ENCODE measurements at regions not wholly inside any gene's neighbourhood (a gene's known extent, or its start where the extent isn't known, plus 50 kb on each side); places are given as distances from the start of the nearest gene placed in this dataset.
"Not testable (repeated sequence)": the region's sequence is repeated elsewhere in the genome, so short reads cannot be mapped to it uniquely, and the experiment has no call there.

DNA sequence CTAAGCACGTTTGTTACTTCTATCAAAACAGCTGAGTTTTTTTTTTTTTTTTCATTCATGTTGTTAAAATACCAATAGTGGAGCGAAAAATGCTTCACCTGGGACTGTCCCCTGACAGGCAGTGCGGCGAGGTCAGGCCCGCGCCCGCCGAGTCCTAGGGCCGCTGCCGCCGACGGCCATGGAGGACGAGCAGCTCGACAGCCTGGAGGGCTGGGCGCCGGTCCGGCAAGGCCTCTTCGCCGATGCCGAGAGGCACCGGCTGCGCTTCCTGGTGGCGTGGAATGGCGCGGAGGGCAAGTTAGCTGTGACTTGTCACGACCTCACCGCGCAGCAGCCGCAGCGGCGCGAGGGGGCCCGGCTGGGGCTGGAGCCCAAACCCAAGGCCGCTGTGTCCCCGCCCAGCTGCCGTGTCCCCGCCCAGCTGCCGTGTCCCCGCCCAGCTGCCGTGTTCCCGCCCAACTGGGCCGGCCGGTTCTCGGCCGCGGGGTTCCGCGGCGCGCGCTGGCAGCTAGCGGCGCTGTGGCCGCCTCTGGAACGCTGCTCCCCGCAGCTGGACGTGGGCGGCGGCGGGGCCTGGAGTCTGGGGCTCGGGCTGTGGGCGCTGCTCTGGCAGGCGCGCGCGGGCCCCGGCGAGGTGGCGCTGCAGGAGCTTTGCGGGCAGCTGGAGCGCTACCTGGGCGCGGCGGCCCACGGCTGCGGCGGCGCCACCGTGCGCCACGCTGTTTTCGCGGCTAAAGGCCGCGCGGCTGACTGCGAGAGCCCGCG lies 56.7 kb upstream of the GOLGA8R start:
- peak overlapping the region; percentile 64 to 76 (median 65) for H3K27ac ChIP-seq
- H3K36me3 ChIP-seq; H3K4me1 ChIP-seq; intact Hi-C loops (cut with DNase I); H3K27me3 ChIP-seq; H3K9me3 ChIP-seq: not testable (repeated sequence)
- WGBS, 2 donors, result no CpG with 5 or more reads among the region's 89 CpGs
- peak overlapping the region in 1 of 3 donors; percentile 45 for H3K4me3 ChIP-seq (replicated peaks in 1 of 3)
- DNase-seq, result peak; percentile 37 to 48

GRCh38 chr15:30471366-30471749 lies 57.3 kb upstream of the GOLGA8R start:
- peak overlapping the region in 1 of 3 donors; percentile 45 for H3K4me3 ChIP-seq (replicated peaks in 1 of 3)
- H3K9me3 ChIP-seq; intact Hi-C loops (cut with DNase I); H3K36me3 ChIP-seq; DNase-seq; H3K27me3 ChIP-seq; H3K4me1 ChIP-seq: not testable (repeated sequence)
- WGBS, 2 donors, result no CpG with 5 or more reads among the region's 34 CpGs
- H3K27ac ChIP-seq, result peak overlapping the region in 2 of 3 donors; percentile 65 to 76

DNA sequence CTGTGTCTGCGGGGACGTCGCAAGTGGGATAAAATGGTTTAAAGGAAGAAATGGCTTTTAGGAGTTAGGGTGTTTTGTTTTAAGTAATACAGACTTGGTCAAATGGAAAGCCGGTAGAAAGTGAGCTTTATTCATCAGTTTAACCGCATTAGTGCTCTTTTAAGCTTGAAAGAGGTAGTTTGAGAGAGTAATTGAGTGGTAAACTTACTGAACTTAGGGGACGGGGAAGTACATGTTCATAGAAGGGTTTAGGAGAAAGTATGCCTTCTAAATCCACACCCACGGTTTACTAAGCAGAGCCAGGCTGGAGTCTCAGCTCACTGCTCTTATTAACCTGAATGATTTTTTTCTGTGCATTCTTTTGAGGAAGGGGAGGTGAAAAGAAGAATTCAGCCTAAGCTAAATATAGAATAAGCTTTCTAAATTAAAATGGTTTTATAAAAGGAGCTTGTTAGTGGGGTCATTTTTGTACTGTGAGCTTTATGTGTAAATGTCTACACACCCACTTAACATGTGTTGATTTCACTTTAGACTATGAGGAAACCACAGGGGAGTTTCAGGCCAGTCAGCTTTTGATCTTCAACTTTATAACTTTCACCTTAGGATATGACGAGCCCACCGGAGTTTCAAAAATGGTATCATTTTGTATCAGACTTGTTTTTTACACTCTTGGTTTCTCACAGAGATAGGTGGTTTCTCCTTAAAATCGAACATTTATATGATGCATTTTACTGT lies 57.9 kb upstream of the GOLGA8R start:
- H3K4me3 ChIP-seq (replicated peaks in 1 of 3); H3K27me3 ChIP-seq; DNase-seq; H3K9me3 ChIP-seq; intact Hi-C loops (cut with DNase I); H3K27ac ChIP-seq; H3K36me3 ChIP-seq; H3K4me1 ChIP-seq: not testable (repeated sequence)
- no CpG with 5 or more reads among the region's 10 CpGs for WGBS, 2 donors

DNA sequence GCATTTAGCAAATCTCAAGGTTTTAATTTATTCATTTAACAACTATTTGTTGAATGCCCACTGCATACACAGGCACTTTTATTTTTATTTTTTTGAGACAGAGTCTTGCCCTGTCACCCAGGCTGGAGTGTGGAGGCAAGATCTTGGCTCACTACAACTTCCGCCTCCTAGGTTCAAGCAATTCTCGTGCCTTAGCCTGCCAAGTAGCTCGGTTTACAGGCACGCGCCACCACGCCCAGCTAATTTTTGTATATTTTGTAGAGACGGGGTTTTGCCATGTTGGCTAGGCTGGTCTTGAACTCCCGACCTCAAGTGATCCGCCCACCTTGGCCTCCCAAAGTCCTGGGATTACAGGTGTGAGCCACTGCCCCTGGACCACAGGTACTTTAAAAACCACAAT lies 67.0 kb upstream of the GOLGA8Q start:
- WGBS, 2 donors, result 95 to 99% methylated on average over 9 of the region's 9 CpGs
- DNase-seq; H3K27ac ChIP-seq; H3K4me1 ChIP-seq; H3K27me3 ChIP-seq; H3K36me3 ChIP-seq; H3K4me3 ChIP-seq (replicated peaks in 1 of 3); H3K9me3 ChIP-seq; intact Hi-C loops (cut with DNase I): not testable (repeated sequence)

DNA sequence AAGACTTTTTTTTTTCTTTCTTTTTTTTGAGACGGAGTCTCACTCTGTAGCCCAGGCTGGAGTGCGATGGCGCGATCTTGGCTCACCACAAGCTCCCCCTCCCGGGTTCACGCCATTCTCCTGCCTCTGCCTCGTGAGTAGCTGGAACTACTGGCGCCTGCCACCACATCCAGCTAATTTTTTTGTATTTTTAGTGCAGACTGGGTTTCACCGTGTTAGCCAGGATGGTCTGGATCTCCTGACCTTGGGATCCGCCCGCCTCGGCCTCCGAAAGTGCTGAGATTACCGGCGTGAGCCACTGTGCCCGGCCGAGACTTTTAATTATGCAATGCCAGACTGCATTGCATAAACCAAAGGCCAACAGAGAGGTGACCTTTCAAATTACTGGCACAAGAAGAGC lies 62.6 kb upstream of the GOLGA8Q start:
- H3K27me3 ChIP-seq; H3K4me1 ChIP-seq; DNase-seq; H3K9me3 ChIP-seq; H3K4me3 ChIP-seq (replicated peaks in 1 of 3); H3K27ac ChIP-seq; H3K36me3 ChIP-seq; intact Hi-C loops (cut with DNase I): not testable (repeated sequence)
- WGBS, 2 donors, result 92 to 93% methylated on average over 17 of the region's 17 CpGs

DNA sequence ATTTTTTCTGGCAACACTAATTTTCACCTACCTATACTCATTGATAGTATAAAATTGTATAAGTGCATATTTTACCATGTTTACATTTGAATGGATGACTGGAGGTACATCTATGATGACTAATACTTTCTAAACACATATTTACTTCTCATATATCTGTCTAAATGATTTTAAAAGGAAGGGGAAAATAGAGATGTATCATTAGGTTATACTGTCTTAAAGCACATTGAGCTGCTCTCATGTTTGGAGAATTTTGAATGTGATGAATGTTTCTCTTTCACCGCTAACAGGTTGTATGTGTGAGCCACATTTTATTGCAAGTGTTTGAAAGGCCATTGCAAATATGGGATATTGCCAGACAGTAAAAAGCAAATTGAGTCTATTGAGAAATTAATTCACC lies 61.5 kb upstream of the GOLGA8Q start:
- H3K9me3 ChIP-seq; H3K27ac ChIP-seq; H3K27me3 ChIP-seq; DNase-seq; H3K4me3 ChIP-seq (replicated peaks in 1 of 3); H3K4me1 ChIP-seq; intact Hi-C loops (cut with DNase I); H3K36me3 ChIP-seq: not testable (repeated sequence)
- WGBS, 2 donors, result 100% methylated on average over 1 of the region's 1 CpG

- H3K27ac ChIP-seq; H3K27me3 ChIP-seq; H3K36me3 ChIP-seq; H3K9me3 ChIP-seq; H3K4me1 ChIP-seq; intact Hi-C loops (cut with DNase I); DNase-seq; H3K4me3 ChIP-seq (replicated peaks in 1 of 3): not testable (repeated sequence)
- no CpG with 5 or more reads among the region's 1 CpG for WGBS, 2 donors
Measured at GRCh38 chr15:30493947-30494346, 57.9 kb upstream of the GOLGA8Q start.

DNA sequence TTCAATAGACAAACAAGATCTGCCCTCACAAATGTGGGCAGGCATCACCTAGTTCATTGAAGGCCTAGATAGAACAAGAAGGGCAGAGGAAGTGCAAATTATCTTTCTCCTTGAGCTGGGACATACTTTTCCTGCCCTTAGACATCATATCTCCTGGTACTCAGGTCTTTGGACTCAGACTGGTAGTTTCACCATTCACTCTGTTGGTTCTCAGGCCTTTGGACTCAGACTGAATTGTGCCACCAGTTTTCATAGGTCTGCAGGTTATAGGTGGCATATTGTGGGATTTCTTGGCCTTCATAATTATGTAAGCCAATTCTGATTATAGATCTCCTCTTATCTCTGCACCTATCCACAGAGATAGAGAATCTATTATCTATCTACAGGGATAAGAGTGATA lies 54.6 kb upstream of the GOLGA8Q start:
- H3K4me1 ChIP-seq; H3K27ac ChIP-seq; H3K4me3 ChIP-seq (replicated peaks in 1 of 3); intact Hi-C loops (cut with DNase I); H3K27me3 ChIP-seq; DNase-seq; H3K9me3 ChIP-seq; H3K36me3 ChIP-seq: not testable (repeated sequence)

DNA sequence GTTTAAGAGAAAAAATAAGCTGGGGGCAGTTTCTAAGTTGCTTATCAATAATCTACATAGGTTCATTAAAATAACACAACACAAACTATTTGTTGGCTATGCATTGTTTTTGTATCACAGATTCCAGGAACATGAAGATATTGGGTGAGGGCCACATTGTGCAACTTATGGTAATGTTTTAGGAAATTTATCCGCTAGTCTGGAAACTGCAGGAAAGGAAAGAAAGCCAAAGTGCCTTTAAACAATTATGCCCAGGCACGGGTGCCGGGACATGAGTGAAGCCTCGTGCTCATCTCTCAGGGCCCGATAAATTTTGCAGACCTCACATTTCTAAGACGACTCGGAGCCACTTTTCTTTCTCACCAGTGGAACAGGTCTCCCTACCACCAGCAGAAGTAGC lies 52.6 kb upstream of the GOLGA8Q start:
- H3K4me3 ChIP-seq (replicated peaks in 1 of 3); DNase-seq; H3K9me3 ChIP-seq; H3K4me1 ChIP-seq; intact Hi-C loops (cut with DNase I); H3K27me3 ChIP-seq; H3K36me3 ChIP-seq; H3K27ac ChIP-seq: not testable (repeated sequence)
- no CpG with 5 or more reads among the region's 7 CpGs for WGBS, 2 donors

DNA sequence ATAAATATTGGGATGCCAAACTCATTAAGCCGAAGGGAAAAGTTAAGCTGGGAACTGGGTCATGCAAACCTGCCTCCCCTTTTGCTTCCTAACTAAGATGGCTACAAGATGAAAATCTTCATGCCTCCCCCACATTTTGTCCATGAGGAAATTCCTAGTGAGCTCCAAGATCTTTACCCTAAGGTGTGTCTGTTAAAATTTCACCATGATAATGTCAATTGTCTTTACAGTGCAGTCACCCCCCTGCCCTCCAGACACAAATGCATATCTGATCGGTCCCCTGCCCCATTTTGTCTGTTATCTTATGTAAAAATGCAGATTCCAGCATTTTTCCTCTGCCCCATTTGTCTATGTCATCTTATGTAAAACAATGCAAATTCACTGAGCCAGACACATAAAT lies 51.3 kb upstream of the GOLGA8Q start:
- intact Hi-C loops (cut with DNase I); H3K36me3 ChIP-seq; H3K9me3 ChIP-seq; DNase-seq; H3K4me1 ChIP-seq; H3K27me3 ChIP-seq; H3K27ac ChIP-seq; H3K4me3 ChIP-seq (replicated peaks in 1 of 3): not testable (repeated sequence)
- 100% methylated on average over 1 of the region's 2 CpGs for WGBS, 2 donors

Data from thyroid gland (tissue), 4 donors.